CD4-positive, alpha-beta T cell treated with Interleukin-1 beta for 1 hour (primary cell): ENCODE measurements at regions not wholly inside any gene's neighbourhood (a gene's known extent, or its start where the extent isn't known, plus 50 kb on each side); places are given as distances from the start of the nearest gene placed in this dataset.
"Not testable (repeated sequence)": the region's sequence is repeated elsewhere in the genome, so short reads cannot be mapped to it uniquely, and the experiment has no call there.

Experiments used
- DNase-seq, 2 donors: peaks; one replicate each; pipeline ENCODE4 v3.0.0-alpha.2; 2020 to 2022

DNA sequence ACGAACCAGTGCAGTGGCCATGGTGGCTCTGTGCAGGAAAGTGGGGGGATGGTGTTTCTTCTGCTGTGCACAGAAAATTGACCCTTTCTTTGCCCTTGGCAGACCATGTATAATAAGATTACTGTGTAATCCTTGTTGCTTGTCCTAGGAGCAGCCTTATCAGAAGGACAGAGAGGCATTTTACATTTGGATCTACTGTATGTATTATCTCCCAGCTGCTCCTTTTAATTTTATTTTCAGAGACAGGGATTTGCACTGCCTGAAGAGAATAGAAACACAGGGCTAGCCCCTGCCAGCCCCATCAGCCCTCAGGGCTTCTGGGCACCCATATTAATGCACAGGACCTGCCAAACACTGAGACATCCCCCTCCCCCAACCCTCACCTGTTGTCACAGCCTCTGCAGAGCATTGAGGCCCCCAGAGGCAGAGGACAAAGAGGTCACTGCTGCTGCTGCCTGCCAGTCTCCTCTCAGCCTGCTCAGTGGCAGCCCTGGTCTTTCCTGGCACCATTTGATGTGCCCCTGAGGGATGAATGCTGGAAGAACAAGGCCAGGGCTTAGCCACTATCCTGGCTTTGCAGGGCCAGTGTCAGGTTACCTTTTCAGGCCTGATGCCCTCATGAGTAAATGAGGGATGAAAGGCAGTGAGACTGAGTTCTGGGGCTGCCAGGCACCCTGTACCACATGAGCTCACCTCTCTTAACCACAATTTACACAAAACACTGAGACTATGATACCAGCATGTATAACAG lies 533.4 kb downstream of the NTRK3 start:
- DNase-seq = no peak

DNA sequence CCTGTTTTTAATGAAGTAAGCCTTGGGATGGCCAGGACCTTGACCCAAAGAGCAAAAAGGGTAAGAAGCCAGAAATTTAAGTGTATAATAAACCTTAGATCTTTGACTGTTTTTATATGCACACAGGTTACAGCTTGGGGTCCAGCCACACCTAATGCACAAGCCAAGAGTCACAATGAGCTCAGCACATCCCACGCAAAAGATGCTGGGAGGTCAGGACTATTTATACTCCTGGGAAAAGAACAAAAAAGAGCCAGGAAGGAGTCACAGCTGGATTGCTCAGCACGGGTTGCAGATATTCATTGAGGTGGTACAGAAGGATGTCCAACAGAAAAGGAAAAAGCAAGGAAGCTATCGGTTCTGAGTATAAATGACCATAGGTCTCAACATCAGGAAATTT lies 536.3 kb downstream of the NTRK3 start:
- no peak for DNase-seq

DNA sequence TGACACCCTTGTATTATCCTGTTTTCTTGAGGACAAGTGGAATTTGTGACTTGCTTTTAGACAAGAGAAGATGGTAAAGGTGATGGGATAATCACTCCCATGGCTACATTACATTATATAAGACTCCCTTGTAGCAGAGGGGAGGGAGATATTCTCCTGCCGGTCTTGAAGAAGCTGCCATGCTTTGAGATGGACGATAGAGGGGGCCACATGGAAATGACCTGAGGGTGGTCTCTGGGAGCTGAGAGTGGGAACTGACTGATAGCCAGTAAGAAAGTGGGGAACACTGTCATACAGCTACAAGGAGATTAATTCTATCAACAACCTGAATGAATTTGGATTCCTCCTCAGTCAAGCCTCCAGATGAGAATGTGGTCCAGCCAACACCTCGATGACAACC lies 540.1 kb downstream of the NTRK3 start:
- no peak for DNase-seq

DNA sequence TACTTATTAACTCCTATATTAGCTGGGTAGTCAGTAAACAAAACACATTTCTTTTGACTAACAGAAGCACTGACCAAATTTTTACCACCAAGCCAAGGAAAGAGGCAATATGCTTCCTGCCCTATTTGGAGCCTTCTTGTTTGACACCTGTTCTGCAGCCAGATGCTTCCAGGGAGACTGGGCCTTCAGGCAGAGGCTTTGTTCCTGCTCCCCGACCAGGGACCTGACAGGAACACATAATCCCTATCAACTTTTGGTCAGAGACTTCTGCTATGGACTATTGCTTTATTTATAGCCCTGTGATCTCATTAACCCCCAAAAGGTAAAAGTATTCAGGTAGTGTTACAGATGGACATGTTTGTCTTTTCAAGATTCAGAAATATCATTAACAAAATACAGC lies 541.3 kb downstream of the NTRK3 start:
- no peak for DNase-seq

DNA sequence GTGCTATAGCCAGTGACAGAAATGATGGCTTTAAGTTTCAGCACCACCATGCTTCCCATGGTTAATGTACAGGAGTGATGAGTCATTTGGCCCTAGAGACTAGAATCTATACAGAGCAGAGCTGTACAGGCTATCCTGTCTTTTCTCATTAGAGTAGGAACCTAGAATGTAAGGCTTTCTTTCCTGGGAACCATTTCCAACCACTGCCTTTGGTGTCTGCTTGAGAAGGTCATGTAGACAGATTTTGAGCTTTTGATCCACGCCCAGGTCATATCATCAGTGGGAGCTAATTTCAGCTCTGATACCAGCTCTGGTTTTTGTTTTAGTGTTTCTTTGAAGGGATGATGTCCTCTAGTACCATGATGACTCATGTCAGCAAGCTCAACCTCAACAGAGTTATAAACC lies 543.1 kb downstream of the NTRK3 start:
- DNase-seq = no peak

DNA sequence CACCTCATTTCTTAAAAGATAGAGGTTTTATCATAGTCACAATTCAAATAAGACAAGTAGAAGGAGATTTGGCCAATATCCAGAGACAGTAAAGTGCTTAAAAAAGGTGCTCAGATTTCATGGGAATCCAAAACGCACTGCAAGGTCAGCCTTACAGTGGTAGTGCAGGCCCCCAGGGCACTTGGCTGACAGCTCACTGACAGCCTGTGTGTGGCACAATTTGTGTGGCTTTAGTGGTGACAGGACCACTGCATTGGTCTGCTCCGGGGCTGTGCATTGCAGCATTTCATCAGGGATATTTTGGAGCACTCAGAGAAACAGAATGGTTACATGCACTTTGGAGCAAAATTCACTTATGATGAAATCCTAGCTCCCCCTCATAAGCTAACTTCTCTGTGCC lies 544.3 kb downstream of the NTRK3 start:
- no peak for DNase-seq

DNA sequence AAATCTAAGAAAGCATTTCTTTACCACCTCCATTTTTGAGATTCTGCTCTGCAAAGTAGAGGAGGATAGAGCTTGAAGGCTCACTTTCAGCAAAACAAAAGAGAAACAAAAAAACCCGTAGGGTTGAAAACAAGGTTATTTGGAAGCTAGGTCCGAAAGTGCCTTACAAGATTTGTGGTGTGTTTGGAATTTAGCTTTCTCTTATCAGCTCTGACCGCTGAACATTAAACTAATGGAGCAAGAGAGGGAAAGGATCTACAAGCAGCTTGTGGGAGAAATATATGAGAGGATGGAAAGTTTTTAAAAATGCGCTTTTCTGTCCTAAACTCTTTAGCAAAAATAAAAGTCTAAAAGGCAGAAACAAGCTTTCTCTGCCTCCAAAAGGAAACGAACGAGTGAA lies 545.5 kb downstream of the NTRK3 start:
- DNase-seq = no peak

DNA sequence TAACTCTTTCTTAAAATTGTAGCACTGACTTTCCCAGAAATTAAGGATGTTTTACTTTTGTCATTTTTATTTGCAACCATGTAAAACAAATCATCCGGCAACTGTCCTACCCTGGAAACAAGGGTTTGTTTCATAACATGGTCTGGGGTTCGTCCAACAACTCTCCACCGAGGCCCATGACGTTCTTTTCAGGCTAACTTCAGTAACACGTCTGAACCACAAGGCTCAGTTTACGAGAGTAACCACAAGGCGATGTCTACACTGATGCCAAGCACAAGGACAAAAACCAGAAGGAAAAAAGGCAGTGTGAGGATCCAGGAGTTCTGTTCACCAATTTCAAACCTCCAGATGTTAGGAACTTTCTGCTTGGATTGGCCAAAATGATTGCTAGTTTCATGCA lies 546.1 kb downstream of the NTRK3 start:
- DNase-seq = no peak

DNA sequence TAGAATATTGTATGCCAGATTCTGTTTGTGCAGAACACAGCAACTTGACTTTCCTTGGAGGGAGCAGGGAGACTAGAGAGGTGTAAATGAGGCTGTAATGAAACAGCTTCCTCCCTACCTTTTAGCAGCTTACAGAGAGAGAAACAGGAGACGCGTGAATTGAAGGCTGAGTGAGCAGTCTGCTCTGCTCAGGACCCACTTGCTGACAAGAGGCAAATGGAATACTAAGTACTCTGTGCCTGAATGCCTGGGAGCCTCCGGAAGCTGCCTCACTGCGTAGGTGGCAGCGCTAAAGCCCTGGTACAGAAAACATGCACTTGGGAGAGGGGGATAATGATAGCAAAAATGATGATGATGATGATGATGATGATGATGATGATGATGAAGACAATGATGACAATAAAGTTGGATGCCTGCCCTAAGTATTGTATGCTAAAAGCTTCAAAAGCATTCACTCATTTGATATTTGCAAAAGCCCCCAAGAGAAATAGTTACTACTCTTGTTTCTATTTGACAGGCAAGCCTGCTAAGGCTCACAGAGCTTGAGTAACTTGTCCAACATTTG lies 548.9 kb downstream of the NTRK3 start:
- DNase-seq = no peak

DNA sequence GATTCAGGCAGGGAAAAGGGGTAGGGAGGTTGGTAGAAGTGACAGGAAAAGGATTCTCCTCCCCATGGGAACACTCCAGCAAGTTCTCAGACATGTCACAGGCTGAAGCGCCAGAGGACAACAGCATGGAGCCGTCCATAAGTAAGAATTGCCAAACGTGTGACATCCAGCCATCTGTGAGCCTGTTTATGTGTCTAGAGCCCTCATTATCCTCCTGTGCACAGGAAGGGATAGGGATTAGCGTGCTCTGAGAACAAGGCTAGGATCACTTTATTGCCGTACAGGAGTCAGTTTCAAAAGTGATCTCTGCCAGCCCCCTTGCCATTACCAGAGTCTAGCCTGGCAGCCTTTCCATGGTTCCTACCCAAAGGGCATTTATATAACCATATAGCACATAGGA lies 549.5 kb downstream of the NTRK3 start:
- DNase-seq = no peak

DNA sequence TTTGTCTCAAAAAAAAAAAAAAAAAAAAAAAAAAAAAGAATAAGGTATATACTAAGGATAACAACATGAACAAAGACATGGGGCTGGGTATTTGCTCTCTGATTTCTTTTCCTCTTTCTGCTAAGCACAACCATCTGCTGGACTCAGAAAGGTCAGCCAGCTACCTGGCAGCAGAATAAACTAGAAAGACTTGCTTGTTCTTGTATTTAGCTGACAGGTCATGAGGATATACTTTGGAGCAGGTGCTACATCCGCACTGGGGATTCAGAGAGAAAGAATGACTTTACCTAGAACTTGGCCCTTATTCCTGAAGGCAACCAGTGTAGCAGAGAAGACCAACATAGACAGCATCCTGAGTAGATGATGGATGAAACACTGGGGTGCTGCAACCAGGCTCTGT lies 550.5 kb downstream of the NTRK3 start:
- no peak for DNase-seq

DNA sequence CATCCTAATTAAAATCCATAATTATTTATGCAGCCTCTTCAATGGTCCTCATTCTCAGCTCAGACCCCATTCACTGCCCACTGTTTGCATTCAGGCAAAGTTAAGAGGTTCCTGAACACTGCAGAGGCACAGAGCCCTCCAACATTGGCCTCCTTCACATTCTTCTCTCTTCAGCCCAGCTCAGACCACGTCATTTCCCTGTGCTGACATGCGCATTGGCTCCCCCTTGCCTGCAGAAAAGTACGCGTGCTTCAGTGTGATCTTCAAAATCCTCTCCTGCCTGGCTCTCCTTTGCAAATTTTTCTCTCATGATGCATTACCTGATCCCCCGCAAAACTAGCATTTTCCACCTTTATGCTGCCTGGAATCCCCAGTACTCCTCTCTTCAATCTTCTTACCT lies 552.3 kb downstream of the NTRK3 start:
- no peak for DNase-seq

DNA sequence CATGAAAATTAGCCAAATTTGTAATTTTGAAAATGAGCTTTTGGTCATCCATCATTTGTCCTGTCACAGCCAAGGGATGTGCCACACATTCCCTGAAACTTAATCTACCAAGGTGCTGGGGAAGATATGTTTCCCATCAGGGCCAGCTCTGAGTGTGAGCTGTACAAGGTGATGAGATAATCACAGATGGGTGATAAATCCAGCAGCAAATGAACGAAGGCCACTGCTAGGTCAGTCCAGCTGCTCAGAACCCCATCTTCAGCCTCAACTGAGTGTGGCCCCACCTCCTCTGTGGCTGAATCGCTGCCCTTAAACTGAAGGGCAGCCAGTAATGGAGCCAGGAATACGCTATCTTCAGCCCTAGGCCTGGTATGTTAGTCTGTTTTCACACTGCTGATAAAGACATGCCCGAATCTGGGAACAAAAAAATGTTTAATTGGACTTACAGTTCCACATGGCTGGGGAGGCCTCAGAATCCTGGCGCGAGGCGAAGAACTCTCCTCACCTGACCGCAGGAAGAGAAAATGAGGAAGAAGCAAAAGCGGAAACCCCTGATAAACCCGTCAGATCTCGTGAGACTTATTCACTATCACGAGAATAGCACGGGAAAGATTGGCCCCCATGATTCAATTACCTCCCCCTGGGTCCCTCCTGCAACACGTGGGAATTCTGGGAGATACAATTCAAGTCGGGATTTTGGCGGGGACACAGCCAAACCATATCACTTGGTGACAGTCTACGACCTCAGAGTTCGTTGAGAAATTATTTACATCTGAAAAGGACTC lies 553.0 kb downstream of the NTRK3 start:
- DNase-seq = no peak

DNA sequence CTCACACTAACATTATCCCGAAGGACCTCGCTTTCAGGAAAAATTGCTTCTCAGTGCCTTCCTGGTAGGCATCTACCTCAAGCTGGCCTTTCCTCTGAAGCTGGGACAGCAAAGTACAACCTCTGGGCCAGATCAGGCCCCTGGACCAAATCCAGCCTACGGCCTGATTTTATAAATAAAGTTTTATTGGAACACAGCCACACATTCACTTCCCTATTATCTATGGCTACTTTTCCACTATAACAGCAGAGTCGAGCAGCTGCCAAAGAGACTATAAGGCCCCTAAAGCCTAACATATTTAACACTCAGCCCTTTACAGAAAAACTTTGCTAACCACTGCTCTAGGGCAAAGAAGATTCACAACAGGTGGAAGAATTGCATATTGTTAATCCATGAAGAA lies 554.3 kb downstream of the NTRK3 start:
- no peak for DNase-seq

DNA sequence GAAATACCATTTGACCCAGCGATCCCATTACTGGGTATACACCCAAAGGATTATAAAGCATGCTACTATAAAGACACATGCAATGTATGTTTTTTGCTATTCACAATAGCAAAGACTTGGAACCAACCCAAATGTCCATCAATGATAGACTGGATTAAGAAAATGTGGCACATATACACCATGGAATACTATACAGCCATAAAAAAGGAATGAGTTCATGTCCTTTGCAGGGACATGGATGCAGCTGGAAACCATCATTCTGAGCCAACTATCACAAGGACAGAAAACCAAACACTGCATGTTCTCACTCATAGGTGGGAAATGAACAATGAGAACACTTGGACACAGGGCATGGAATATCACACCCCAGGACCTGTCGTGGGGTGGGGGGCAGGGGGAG lies 558.1 kb downstream of the NTRK3 start:
- not testable (repeated sequence) for DNase-seq

DNA sequence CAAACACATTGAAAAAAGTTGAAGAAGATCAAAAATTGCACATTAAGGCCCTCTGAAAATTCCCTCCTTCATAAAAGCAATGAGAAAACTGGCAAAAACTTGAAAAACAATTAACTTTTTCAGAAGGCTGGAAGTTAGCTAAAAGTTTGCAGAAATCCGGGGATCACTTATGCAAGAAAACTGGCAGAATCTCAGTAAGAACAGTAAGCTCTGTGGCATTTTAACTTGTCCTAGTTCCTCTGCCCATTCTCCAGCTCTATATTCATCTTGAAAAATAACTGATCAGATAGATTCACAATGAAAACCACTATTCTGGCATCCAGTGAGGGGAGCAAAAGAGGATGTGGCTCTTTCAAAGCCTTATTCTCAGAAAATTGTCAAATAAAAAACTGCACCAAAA lies 566.8 kb downstream of the NTRK3 start:
- no peak for DNase-seq

DNA sequence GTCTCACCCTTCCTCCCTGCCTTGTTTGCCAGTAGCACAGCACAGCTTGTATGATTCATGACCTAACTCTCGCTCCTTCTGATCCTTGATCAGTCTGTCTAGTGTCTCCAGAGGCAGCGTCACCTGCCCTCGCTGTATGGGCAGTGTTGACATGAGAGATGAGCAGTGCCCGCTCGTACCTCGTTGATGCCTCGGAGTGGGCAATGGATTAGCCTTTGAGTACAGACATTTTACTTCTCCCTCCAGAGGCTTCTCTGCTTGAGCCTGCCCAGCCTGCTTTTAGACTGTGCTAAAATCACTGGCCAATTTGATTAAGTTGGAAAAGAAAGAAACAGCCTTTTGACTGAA lies 569.0 kb downstream of the NTRK3 start:
- no peak for DNase-seq

DNA sequence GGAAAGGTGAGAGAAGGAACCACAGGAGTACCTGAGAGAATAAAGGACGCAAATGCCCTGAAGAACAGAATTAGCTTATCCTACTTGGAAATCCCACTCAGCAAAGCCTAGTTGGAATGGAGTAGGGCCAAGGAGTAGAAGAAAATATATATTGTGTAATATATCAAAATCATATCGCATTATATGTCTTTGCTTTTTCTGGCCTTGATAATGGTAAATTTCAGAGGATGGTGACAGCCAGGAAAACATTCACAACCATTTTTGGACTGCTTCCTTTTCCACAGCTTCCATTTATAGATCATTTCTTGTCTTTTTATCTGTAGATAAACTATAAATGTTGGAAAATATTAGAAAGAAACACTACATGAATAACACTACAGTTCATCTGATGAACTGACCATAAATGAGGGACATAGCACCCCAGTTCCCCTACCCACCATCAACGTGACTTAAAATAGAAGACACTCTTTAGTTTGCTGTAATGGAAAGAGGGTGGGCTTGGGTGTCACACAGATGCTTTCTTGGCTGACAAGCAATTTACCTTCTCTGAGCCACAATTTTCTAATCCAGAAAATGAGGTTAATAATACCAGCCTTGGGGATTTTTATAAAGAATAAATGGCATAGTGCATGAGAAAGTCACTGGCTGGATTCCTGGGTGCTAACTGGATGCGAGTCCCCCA lies 569.6 kb downstream of the NTRK3 start:
- no peak for DNase-seq

DNA sequence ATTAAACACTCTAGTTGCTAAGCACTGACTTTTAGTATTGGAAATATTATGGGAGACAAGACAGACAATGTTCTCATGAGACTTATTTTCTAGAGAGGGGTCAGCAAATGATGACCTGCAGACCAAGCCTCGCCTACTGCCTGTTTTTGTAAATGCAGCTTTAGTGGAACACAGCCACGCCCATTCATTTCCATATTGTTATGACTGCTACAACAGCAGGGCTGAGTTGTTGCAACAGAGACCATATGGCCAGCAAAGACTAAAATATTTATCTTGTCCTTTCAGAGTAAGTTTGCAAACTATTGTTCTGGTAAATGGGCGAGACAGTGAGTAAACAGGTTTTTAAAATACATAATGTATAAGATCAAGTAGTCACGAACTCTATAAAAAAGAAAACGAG lies 570.2 kb downstream of the NTRK3 start:
- DNase-seq = no peak

DNA sequence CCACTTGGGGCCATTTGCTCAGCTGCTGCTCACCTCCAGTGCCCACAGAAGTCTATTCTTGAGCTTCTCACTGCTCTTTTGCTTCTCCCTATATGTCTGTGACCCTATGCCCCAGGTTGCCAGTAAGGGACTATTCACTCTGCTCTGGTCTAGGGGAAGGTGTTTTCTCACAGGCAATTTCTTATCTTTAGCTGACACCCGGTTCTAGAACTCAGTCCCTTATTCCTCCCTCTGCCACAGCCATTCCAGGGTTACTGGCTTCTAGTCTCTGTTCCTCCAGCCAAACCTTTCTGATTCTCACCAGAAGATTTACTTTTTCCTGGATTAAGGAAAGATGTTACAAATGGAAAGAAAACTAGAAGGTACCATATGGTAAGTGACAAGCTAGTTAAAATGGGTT lies 574.0 kb downstream of the NTRK3 start:
- DNase-seq = no peak

DNA sequence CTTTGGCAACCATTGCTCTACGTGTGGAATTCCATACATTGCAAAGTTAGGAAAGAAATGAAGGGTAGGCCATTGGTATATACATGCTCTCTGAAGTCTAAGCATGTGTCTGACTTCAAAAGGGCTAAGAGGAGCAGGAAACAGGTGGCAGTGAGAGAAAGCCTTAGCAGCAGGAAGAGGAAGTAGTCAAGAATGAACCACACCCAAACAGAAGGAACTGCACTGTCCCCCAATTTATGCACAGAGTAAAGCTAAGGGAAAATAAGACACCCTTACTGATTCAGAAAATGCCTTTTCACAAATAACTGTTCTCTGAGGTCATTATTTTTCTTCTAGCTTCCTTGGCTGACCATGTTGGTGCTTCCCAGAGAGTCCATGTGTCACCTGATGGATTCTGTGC lies 575.4 kb downstream of the NTRK3 start:
- DNase-seq = peak in 1 of 2 donors; percentile 9

DNA sequence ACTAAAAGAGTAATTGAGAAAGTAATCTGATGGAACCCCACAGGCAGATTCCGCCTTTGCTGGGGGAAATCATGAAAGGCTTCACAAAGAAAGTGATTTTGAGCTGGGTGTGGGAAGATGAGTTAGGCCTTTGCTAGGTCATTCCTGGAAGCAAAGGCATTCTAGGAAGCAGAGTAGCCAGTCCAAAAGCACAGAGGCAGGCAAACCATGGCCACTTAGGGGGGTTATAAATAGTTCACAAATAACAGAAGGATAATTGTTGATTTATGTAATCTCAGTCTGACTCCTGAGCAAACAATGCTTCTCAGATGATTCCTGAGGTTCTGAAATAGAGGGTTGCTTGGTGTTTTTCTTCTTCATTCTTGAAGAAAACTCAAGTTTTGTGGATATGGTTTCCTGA lies 576.3 kb downstream of the NTRK3 start:
- no peak for DNase-seq

DNA sequence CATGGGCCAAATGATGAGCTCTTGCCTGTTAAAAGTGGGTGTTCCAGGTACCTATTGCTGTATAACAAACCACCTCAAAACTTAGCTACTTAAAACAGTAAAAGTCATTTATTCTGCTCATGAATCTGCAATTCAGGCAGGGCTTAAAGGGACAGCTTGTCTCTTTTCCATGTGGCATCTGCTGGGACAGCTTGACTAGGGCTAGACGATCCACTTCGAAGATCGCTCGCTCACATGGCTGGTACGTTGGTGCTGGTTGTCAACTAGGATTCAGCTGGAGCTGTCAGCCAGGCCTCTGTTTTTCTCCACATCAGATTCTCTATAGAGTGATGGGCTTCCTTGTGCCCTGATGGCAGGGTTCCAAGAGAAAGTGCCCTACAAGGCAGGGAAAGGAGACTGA lies 581.3 kb downstream of the NTRK3 start:
- DNase-seq = no peak
